SK-N-SH (cell line): ENCODE measurements at regions not wholly inside any gene's neighbourhood (a gene's known extent, or its start where the extent isn't known, plus 50 kb on each side); places are given as distances from the start of the nearest gene placed in this dataset.

Experiments used
- CTCF ChIA-PET: fragments of 300-600, 350-600 bp; formaldehyde crosslinking; extraction: SDS; loops from one replicate; lab custom pipeline; 2021; lab: Yijun Ruan, JAX
- POLR2A ChIA-PET: fragments of 350-600 bp; sonication (Branson Sonifier 250); formaldehyde crosslinking; extraction: SDS; loops from one replicate; lab custom pipeline; 2020; ENCODE audit warnings: antibody characterized with exemption, inconsistent platforms; lab: Yijun Ruan, JAX
- DNase-seq: peaks from one replicate; pipeline ENCODE4 v3.0.0; 2012
- H2AFZ ChIP-seq: fragments of 200-600 bp; sonication (generic); 2 replicates; pipeline ENCODE4 v1.8.1; 2016; ENCODE audit warnings: antibody characterized with exemption, mild to moderate bottlenecking, low read depth
- H3F3A ChIP-seq: fragments of 200-600 bp; sonication (generic); replicated peaks from 2 replicates; pipeline ENCODE3; 2016; ENCODE audit warnings: antibody characterized with exemption, mild to moderate bottlenecking; ENCODE audit not compliant: insufficient read depth
- H3K27ac ChIP-seq, 2 experiments: fragments of 200-500 bp in 1 of 2; fragments of 200-600 bp in 1 of 2; sonication (Bioruptor generic) in 1 of 2; sonication (generic), shearing (Covaris generic) in 1 of 2; 2 replicates each; pipeline versions ENCODE4 v1.5.1 to v1.6.1; 2014 to 2016; ENCODE audit warnings: low read depth in 2 of 2, inconsistent platforms in 1 of 2, low read length in 1 of 2, mild to moderate bottlenecking in 1 of 2, mixed read lengths in 1 of 2
- H3K27me3 ChIP-seq: fragments of 200-600 bp; sonication (generic), shearing (Covaris generic); 2 replicates; pipeline ENCODE4 v1.6.1; 2016; ENCODE audit warnings: mixed run types; ENCODE audit not compliant: insufficient read depth
- H3K36me3 ChIP-seq, 2 experiments: fragments of 200-500 bp in 1 of 2; fragments of 200-600 bp in 1 of 2; sonication (Bioruptor generic) in 1 of 2; sonication (generic) in 1 of 2; replicated peaks in 1 of 2; 2 replicates each; pipeline versions ENCODE3 to v1.5.1; 2014 to 2016; ENCODE audit warnings: low read length in 1 of 2, mild to moderate bottlenecking in 1 of 2; ENCODE audit not compliant: insufficient read depth in 2 of 2, control insufficient read depth in 1 of 2
- H3K4me1 ChIP-seq, 2 experiments: fragments of 200-500 bp in 1 of 2; fragments of 200-600 bp in 1 of 2; sonication (Bioruptor generic) in 1 of 2; sonication (generic), shearing (Covaris generic) in 1 of 2; 2 replicates each; pipeline versions ENCODE4 v1.5.1 to v1.6.1; 2014 to 2016; ENCODE audit warnings: low read depth in 1 of 2, low read length in 1 of 2, mixed run types in 1 of 2; ENCODE audit not compliant: insufficient read depth in 2 of 2, control insufficient read depth in 1 of 2
- H3K4me2 ChIP-seq: fragments of 200-600 bp; sonication (generic), shearing (Covaris generic); 2 replicates; pipeline ENCODE4 v1.6.1; 2017; ENCODE audit warnings: mixed run types
- H3K4me3 ChIP-seq, 2 experiments: fragments of 200-500 bp in 1 of 2; fragments of 200-600 bp in 1 of 2; sonication (Bioruptor generic) in 1 of 2; sonication (generic), shearing (Covaris generic) in 1 of 2; 2 replicates each; pipeline versions ENCODE4 v1.5.1 to v1.8.1; 2014 to 2016; ENCODE audit warnings: low read depth in 2 of 2, inconsistent platforms in 1 of 2, low read length in 1 of 2, mild to moderate bottlenecking in 1 of 2, mixed read lengths in 1 of 2, moderate library complexity in 1 of 2
- H3K79me2 ChIP-seq: fragments of 200-600 bp; sonication (generic); 2 replicates; pipeline ENCODE4 v1.8.1; 2017; ENCODE audit warnings: mild to moderate bottlenecking; ENCODE audit not compliant: insufficient read depth
- H3K9ac ChIP-seq: fragments of 200-600 bp; sonication (generic); 2 replicates; pipeline ENCODE4 v1.6.1; 2017; ENCODE audit warnings: mixed run types
- H3K9me2 ChIP-seq: fragments of 200-600 bp; sonication (generic); 2 replicates; pipeline ENCODE4 v1.6.1; 2017; ENCODE audit warnings: mixed run types
- H3K9me3 ChIP-seq: fragments of 200-600 bp; sonication (generic); 2 replicates; pipeline ENCODE4 v1.6.1; 2017; ENCODE audit warnings: mixed run types, mild to moderate bottlenecking, moderate library complexity
- H4K20me1 ChIP-seq: fragments of 200-600 bp; sonication (generic); 2 replicates; pipeline ENCODE4 v1.6.1; 2017; ENCODE audit warnings: mild to moderate bottlenecking, mixed run types; ENCODE audit not compliant: insufficient read depth
- CTCF ChIP-seq: fragments of 200-600 bp; sonication (generic); IDR thresholded peaks from 2 replicates; pipeline ENCODE4 v1.6.1; 2017; ENCODE audit warnings: antibody characterized with exemption, mild to moderate bottlenecking, moderate library complexity
- FOXJ3 ChIP-seq: sonication (generic); formaldehyde crosslinking; IDR thresholded peaks from 2 replicates; pipeline ENCODE4 v1.5.1; 2020; ENCODE audit warnings: mild to moderate bottlenecking, missing genetic modification reagents
- FOXM1 ChIP-seq: IDR thresholded peaks from 2 replicates; pipeline ENCODE4 v1.4.0; 2012; ENCODE audit warnings: low read depth, mild to moderate bottlenecking
- GABPA ChIP-seq: IDR thresholded peaks from 2 replicates; pipeline ENCODE4 v1.4.0; 2012; ENCODE audit warnings: low read depth, mild to moderate bottlenecking
- GATA2 ChIP-seq: sonication (generic); formaldehyde crosslinking; IDR thresholded peaks from 2 replicates; pipeline ENCODE4 v1.5.0; 2020; ENCODE audit warnings: mild to moderate bottlenecking, missing genetic modification reagents
- MXI1 ChIP-seq: IDR thresholded peaks from 2 replicates; pipeline ENCODE4 v1.6.1; 2012; ENCODE audit warnings: mild to moderate bottlenecking, low read depth, low read length, improper control_type of control experiment
- NFIC ChIP-seq: IDR thresholded peaks from 2 replicates; pipeline ENCODE4 v1.4.0; 2012; ENCODE audit warnings: borderline replicate concordance
- NRF1 ChIP-seq: IDR thresholded peaks from 2 replicates; pipeline ENCODE4 v1.6.1; 2012; ENCODE audit warnings: low read depth, mild to moderate bottlenecking, low read length
- POLR2AphosphoS5 ChIP-seq: IDR thresholded peaks from 2 replicates; pipeline ENCODE4 v1.6.1; 2012; ENCODE audit warnings: low read depth, low read length
- RFX5 ChIP-seq: IDR thresholded peaks from 2 replicates; pipeline ENCODE4 v1.6.1; 2012; ENCODE audit warnings: mild to moderate bottlenecking, improper control_type of control experiment, low read length
- SIN3A ChIP-seq: IDR thresholded peaks from 2 replicates; pipeline ENCODE4 v1.6.1; 2012; ENCODE audit warnings: low read depth, mild to moderate bottlenecking, low read length, moderate library complexity, borderline replicate concordance
- SMC3 ChIP-seq: IDR thresholded peaks from 2 replicates; pipeline ENCODE4 v1.6.1; 2012; ENCODE audit warnings: low read depth, low read length, improper control_type of control experiment
- YY1 ChIP-seq: IDR thresholded peaks from 2 replicates; pipeline ENCODE4 v1.4.0; 2012; ENCODE audit warnings: low read depth, mild to moderate bottlenecking
- WGBS: methylation state at CpG from one replicate; pipeline ENCODE4 v1.1.6; 2017; ENCODE audit warnings: low lambda C conversion rate; 5-methylcytosine and 5-hydroxymethylcytosine counted together
- TF ChIP-seq, protein P1 (sequence below): IDR thresholded peaks from 2 replicates; pipeline ENCODE4 v1.6.1; 2012; ENCODE audit warnings: mild to moderate bottlenecking, low read depth, low read length, moderate library complexity

- H3K9me2 ChIP-seq: no peaks in the 10 kb centered on the region
- H3K4me1 ChIP-seq: no peaks in the 10 kb centered on the region
- H3K4me2 ChIP-seq: no peak overlapping the region
- POLR2A ChIA-PET: no interaction called here
- CTCF ChIA-PET: no interaction called here
- H3K27ac ChIP-seq: no peak overlapping the region
- DNase-seq: no peak
- H3K9ac ChIP-seq: no peak overlapping the region
- no peaks in the 10 kb centered on the region; the same call in 1 of the 2 replicates for H3K9me3 ChIP-seq
- no peak overlapping the region for H2AFZ ChIP-seq
- no peaks in the 10 kb centered on the region for H3F3A ChIP-seq
- no peaks in the 10 kb centered on the region for H4K20me1 ChIP-seq
- no peaks in the 10 kb centered on the region for H3K27me3 ChIP-seq
- WGBS: 37% methylated on average over 5 of the region's 6 CpGs
- no peaks in the 10 kb centered on the region for H3K36me3 ChIP-seq
- no peaks in the 10 kb centered on the region for H3K79me2 ChIP-seq
- TF ChIP-seq NFIC: no peak
- no peak for TF ChIP-seq RFX5
- no peak for TF ChIP-seq CTCF
- TF ChIP-seq, protein P1, sequence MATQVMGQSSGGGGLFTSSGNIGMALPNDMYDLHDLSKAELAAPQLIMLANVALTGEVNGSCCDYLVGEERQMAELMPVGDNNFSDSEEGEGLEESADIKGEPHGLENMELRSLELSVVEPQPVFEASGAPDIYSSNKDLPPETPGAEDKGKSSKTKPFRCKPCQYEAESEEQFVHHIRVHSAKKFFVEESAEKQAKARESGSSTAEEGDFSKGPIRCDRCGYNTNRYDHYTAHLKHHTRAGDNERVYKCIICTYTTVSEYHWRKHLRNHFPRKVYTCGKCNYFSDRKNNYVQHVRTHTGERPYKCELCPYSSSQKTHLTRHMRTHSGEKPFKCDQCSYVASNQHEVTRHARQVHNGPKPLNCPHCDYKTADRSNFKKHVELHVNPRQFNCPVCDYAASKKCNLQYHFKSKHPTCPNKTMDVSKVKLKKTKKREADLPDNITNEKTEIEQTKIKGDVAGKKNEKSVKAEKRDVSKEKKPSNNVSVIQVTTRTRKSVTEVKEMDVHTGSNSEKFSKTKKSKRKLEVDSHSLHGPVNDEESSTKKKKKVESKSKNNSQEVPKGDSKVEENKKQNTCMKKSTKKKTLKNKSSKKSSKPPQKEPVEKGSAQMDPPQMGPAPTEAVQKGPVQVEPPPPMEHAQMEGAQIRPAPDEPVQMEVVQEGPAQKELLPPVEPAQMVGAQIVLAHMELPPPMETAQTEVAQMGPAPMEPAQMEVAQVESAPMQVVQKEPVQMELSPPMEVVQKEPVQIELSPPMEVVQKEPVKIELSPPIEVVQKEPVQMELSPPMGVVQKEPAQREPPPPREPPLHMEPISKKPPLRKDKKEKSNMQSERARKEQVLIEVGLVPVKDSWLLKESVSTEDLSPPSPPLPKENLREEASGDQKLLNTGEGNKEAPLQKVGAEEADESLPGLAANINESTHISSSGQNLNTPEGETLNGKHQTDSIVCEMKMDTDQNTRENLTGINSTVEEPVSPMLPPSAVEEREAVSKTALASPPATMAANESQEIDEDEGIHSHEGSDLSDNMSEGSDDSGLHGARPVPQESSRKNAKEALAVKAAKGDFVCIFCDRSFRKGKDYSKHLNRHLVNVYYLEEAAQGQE: no peak
- TF ChIP-seq, all 33 proteins: peak for 0
- no peak overlapping the region for H3K4me3 ChIP-seq
Measured at GRCh38 chr11:41826085-41826484, 366.6 kb upstream of the LRRC4C start.

- no peaks in the 10 kb centered on the region for H3K36me3 ChIP-seq
- DNase-seq: no peak
- H3K4me3 ChIP-seq: no peak overlapping the region
- H2AFZ ChIP-seq: no peak overlapping the region
- WGBS: 11% methylated on average over 2 of the region's 2 CpGs
- no peaks in the 10 kb centered on the region for H3K4me1 ChIP-seq
- no peak for TF ChIP-seq POLR2AphosphoS5
- TF ChIP-seq MXI1: no peak
- TF ChIP-seq YY1: no peak
- no peak for TF ChIP-seq GABPA
- TF ChIP-seq CTCF: no peak
- no peak for TF ChIP-seq NRF1
- no peak for TF ChIP-seq SIN3A
- TF ChIP-seq, protein P1: no peak
- TF ChIP-seq FOXM1: no peak
- TF ChIP-seq GATA2: no peak
- no peak for TF ChIP-seq SMC3
- no peak for TF ChIP-seq FOXJ3 (CRISPR knock-in tag)
- TF ChIP-seq NFIC: no peak
- no peaks in the 10 kb centered on the region for H3F3A ChIP-seq
- H3K4me2 ChIP-seq: no peak overlapping the region
- no peak overlapping the region for H3K9ac ChIP-seq
- POLR2A ChIA-PET: no interaction called here
- CTCF ChIA-PET: no interaction called here
- no peaks in the 10 kb centered on the region for H3K79me2 ChIP-seq
- H3K9me3 ChIP-seq: no peaks in the 10 kb centered on the region; the same call in 1 of the 2 replicates
- no peak overlapping the region for H3K27ac ChIP-seq
- H3K27me3 ChIP-seq: no peaks in the 10 kb centered on the region
- no peaks in the 10 kb centered on the region for H4K20me1 ChIP-seq
- no peaks in the 10 kb centered on the region for H3K9me2 ChIP-seq
Measured at GRCh38 chr11:41836431-41836830, 377.0 kb upstream of the LRRC4C start.
